SH-SY5Y (cell line): ENCODE measurements at regions not wholly inside any gene's neighbourhood (a gene's known extent, or its start where the extent isn't known, plus 50 kb on each side); places are given as distances from the start of the nearest gene placed in this dataset.

Experiments used
- GATA2 ChIP-seq: IDR thresholded peaks from 2 replicates; pipeline ENCODE4 v1.6.1; 2011; ENCODE audit warnings: mild to moderate bottlenecking, low read depth, low read length
- GATA3 ChIP-seq: IDR thresholded peaks from 2 replicates; pipeline ENCODE4 v1.6.1; 2011; ENCODE audit warnings: low read depth, mild to moderate bottlenecking, low read length, moderate library complexity

GRCh38 chr4:116023049-116023448, 909.6 kb upstream of the NDST4 start:
- no peak for TF ChIP-seq GATA2
- no peak for TF ChIP-seq GATA3
